ENCODE measurements at regions not wholly inside any gene's neighbourhood (a gene's known extent, or its start where the extent isn't known, plus 50 kb on each side); places are given as distances from the start of the nearest gene placed in this dataset.

DNA sequence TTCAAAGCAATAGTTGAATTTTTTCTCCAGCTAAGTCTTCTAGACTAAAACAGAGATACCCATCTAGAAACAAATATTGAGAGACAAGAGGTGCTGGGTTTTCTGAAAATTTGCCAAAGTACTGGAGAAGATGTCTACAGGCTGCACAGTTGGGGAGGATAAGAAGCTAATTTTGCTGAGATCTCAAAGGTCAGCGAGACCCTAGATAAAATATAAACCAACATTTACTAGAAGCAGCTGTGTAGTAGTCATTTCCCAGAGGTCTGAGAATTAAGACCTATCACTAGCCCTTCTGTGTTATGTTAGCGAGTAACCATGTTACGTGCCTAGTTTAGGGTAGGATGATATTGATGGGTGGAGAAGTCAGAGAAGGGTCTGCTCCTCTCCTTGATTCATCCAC is 208.5 kb upstream of the TNC start:
- Histone ChIP-seq H3K27me3 (no peaks in the 10 kb centered on the region), H3K36me3 (no peaks in the 10 kb centered on the region), H3K4me1 (peaks cover 0 to 12% (median 0%) of the 10 kb centered on the region in 12 donors), H3K27ac (no peak overlapping the region), H3K9me3 (no peaks in the 10 kb centered on the region), H3K4me3 (no peak overlapping the region)
- intact Hi-C loops (cut with DNase I) = no loop called here
- TF ChIP-seq POLR2A (IDR thresholded peaks at IDR 0.05) = no peak
- TF ChIP-seq, protein P1, sequence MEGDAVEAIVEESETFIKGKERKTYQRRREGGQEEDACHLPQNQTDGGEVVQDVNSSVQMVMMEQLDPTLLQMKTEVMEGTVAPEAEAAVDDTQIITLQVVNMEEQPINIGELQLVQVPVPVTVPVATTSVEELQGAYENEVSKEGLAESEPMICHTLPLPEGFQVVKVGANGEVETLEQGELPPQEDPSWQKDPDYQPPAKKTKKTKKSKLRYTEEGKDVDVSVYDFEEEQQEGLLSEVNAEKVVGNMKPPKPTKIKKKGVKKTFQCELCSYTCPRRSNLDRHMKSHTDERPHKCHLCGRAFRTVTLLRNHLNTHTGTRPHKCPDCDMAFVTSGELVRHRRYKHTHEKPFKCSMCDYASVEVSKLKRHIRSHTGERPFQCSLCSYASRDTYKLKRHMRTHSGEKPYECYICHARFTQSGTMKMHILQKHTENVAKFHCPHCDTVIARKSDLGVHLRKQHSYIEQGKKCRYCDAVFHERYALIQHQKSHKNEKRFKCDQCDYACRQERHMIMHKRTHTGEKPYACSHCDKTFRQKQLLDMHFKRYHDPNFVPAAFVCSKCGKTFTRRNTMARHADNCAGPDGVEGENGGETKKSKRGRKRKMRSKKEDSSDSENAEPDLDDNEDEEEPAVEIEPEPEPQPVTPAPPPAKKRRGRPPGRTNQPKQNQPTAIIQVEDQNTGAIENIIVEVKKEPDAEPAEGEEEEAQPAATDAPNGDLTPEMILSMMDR (IDR thresholded peaks at IDR 0.05) = no peak
- WGBS, 4 donors = 83 to 91% (median 86%) methylated on average over 3 of the region's 3 CpGs
- DNase-seq (no peak), ATAC-seq (no peak)

DNA sequence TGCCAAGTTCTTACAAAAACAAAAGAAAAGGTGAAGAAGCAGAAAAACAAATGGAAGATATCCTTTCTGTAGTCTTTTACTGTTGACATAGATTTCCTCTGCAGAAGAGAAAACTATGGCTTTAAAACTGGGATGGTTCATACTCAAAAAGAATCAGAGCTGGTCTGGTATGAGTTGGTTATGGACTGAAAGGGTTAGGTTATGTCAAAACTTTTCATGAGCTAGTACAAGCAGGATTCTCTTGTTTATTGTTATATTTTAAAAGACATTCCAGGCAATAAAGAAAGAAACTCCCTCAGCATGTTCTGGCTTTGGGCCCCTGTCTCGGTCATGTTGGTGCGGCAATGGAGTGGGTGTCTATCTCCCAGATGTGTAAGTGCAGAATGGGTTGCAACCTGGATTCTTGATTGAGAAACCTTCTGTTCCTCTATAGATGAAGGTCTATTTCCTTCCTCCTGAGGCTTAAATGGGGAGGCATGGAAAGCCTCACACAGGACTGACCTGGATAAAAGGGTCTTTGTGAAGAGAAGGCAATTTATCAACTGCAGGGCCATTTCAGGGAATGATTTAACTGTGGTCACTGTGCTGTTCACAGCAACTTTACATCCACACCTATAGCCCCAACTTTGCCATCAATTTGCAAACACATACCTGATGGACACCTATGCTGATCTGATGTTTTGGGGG is 209.6 kb upstream of the TNC start:
- peaks cover 0 to 12% (median 0%) of the 10 kb centered on the region in 12 donors for H3K4me1 ChIP-seq
- H3K9me3 ChIP-seq = no peaks in the 10 kb centered on the region
- WGBS, 4 donors = 79 to 91% (median 84%) methylated on average over 2 of the region's 2 CpGs
- intact Hi-C loops (cut with DNase I) = no loop called here
- H3K36me3 ChIP-seq = no peaks in the 10 kb centered on the region
- H3K27ac ChIP-seq = no peak overlapping the region
- DNase-seq = no peak
- no peaks in the 10 kb centered on the region for H3K27me3 ChIP-seq
- no peak overlapping the region for H3K4me3 ChIP-seq
- ATAC-seq = no peak
- TF ChIP-seq POLR2A (IDR thresholded peaks at IDR 0.05) = no peak
- TF ChIP-seq, protein P1 (IDR thresholded peaks at IDR 0.05) = no peak

DNA sequence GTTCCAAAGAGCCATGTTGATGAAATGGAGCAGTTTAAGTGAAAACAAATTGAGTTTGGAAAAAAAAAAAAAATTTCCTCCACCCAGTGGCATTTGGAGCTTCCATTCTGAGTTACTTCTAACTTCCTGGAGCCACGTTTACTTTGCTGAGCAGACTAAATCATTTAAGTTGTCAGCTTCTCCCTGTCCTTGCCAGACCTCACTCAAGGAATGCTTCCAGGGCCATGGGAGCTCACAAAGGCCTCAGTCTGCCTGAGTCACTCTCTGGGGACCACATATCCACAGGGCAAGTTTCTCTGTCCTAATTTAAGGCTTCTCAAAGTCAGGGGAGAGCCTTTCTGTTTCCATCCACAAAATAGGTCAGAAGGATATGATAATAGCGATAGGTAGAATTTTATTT is 210.3 kb upstream of the TNC start:
- H3K36me3 ChIP-seq = no peaks in the 10 kb centered on the region
- no peak overlapping the region for H3K27ac ChIP-seq
- 45 to 53% (median 51%) methylated on average over 2 of the region's 2 CpGs for WGBS, 4 donors
- intact Hi-C loops (cut with DNase I) = no loop called here
- H3K9me3 ChIP-seq = no peaks in the 10 kb centered on the region
- ATAC-seq (peak in 2 of 4 donors; percentile 58 to 89), DNase-seq (peak in 4 of 5 donors; percentile 23 to 35 (median 33))
- peaks cover 0 to 12% (median 0%) of the 10 kb centered on the region in 12 donors for H3K4me1 ChIP-seq
- H3K27me3 ChIP-seq = no peaks in the 10 kb centered on the region
- no peak overlapping the region for H3K4me3 ChIP-seq
- TF ChIP-seq, protein P1 (IDR thresholded peaks at IDR 0.05) = no peak

DNA sequence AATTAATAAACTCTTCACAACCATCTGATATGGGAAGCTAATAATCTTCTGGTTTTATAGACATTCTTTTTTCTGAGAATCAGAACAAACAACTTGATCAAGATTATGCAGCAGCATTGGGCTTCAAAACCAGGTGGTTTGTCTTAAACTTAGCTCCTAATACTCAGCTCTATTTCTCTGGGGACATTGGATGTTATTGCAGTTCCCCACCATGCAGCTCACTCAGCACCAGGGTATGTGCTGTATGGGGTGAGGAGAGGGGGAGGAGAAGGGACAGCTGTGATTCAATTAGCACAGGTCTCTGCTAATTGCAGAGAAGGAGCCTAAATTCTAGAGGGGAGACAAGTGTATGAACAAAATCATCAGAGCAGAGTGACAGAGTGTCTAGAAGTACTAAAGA is 210.7 kb upstream of the TNC start:
- no peak for TF ChIP-seq POLR2A (IDR thresholded peaks at IDR 0.05)
- TF ChIP-seq, protein P1 (IDR thresholded peaks at IDR 0.05) = no peak
- H3K36me3 ChIP-seq = no peaks in the 10 kb centered on the region
- no peaks in the 10 kb centered on the region for H3K9me3 ChIP-seq
- ATAC-seq = peak in 1 of 4 donors; percentile 66
- H3K4me1 ChIP-seq = peaks cover 0 to 12% (median 0%) of the 10 kb centered on the region in 12 donors
- no peak overlapping the region for H3K27ac ChIP-seq
- no peak overlapping the region for H3K4me3 ChIP-seq
- no peaks in the 10 kb centered on the region for H3K27me3 ChIP-seq
- intact Hi-C loops (cut with DNase I) = no loop called here
- DNase-seq = no peak
